ENCODE measurements at regions not wholly inside any gene's neighbourhood (a gene's known extent, or its start where the extent isn't known, plus 50 kb on each side); places are given as distances from the start of the nearest gene placed in this dataset.

DNA sequence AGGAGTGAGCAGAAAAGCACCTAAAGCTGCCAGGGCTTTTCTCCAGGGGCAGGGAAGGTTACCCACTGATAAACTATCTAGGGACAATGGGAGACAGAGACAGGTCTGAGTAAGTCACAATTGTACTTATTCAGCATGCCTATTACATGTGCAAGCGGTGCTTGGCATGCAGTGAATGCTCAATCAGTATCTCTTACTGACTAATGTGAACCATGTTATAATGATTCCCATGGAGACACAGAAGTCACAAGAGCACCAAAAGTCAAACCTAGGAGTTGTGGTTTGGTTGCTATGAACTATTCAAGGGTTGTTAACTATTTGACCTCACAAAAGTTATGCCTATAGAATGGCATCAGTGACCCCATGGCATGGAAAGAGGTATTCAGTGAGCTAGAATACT, 50.0 kb upstream of the RASGRP1 start:
- DNase-seq (ENCODE audit: extremely low spot score, insufficient read length, low read depth) (no peak), FAIRE-seq (no peak)

DNA sequence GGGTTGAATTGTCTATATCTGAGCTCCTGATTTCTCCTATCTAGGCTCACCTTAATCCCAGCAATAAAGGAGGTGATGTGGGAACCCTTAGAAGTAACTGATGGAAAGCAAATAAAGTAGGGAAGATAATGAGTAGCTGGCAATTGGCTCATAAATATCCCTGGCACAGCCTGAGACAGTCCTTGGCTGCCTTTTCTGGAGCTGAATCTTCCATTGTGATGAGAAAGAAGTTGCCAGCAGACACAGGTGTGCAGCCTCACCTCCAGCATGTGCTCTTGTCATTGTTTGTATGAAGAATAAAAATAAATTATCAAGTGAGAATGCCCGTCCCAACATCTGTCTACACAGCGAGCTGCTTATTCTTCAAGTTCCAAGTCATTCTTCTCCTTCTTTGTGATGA, 53.2 kb upstream of the RASGRP1 start:
- DNase-seq (ENCODE audit: extremely low spot score, insufficient read length, low read depth) (no peak), FAIRE-seq (no peak)

DNA sequence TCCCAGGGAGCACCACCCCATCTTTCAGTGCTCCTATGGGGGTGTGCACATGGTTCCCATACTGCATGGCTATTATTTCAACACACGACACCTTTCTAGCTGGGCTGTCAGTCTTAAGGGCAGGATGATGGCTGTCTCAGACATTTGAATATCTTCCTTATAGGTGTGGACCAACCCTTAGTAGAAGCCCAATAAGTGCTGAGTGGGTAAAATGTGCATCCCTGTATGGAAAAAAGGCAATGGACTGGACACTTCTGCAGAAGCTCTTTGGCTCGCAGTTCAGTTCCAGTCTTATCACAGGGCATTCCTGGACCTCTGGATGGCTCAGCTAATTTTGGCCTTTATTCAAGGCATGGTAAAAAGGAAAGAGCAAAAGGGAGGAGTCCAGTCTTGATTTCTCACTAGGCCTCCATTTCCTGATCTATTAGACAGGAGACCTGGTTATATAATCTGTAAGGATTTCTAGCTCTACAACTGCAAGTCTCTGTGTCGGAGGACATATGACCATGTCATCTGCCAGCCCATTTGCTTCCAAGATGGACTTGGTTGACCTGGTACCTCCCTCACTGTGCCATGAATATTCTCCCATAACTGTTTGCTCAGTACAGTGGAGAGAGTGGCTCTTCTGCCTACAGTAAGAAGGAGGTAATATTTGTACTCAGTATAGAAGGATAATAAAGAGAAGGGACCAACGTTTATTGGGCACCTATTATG, 53.8 kb upstream of the RASGRP1 start:
- FAIRE-seq (no peak), DNase-seq (ENCODE audit: extremely low spot score, insufficient read length, low read depth) (no peak)

DNA sequence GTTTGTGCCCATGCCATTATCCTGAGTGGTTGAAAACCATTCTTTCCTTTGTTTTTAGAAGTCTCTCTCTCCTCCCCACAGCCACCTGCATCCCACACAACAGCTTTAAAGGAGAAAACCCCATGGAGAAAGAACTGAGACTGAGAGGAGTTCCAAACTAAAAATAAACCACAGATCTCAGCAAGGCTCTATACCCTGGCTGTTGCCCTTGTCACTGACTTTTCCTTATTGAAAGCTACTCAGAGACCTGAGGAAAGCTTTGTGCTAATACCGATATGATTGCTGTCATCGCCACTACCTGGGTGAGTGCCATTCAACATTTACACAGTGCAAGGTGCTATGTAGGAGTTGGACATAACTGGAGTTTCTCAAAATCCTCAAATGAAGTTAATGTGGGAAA, 55.5 kb upstream of the RASGRP1 start:
- DNase-seq (ENCODE audit: extremely low spot score, insufficient read length, low read depth) = no peak

GRCh38 chr15:38620851-38621594, 56.4 kb upstream of the RASGRP1 start:
- peak; percentile 5 for FAIRE-seq
- no peak for DNase-seq (ENCODE audit: extremely low spot score, insufficient read length, low read depth)

More for the DNA sequence above, 55.5 kb upstream of the RASGRP1 start:
- FAIRE-seq = no peak

DNA sequence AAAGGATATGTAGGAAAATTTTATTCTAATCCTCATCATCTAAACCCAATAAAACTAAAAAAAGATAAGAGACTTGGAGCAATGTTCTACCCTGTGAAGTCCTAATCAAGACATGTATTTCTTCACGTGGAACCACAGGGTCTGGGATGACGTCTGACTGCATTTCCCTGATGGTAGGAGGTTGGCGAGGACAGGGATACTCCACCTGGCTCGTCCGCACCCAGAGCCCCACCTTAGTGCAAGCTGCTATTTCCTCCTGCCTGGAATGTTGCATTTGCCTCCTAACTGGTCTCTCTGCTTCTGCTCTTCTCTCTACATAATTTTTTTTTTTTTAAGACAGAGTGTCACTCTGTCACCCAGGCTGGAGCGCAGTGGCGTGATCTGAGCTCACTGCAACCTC, 57.7 kb upstream of the RASGRP1 start:
- FAIRE-seq (no peak), DNase-seq (ENCODE audit: extremely low spot score, insufficient read length, low read depth) (no peak)

- FAIRE-seq (no peak), DNase-seq (ENCODE audit: extremely low spot score, insufficient read length, low read depth) (no peak)
These were observed 58.3 kb upstream of the RASGRP1 start for GRCh38 chr15:38622908-38623307.

GRCh38 chr15:38623744-38624143, 59.1 kb upstream of the RASGRP1 start:
- FAIRE-seq (no peak), DNase-seq (ENCODE audit: extremely low spot score, insufficient read length, low read depth) (no peak)

DNA sequence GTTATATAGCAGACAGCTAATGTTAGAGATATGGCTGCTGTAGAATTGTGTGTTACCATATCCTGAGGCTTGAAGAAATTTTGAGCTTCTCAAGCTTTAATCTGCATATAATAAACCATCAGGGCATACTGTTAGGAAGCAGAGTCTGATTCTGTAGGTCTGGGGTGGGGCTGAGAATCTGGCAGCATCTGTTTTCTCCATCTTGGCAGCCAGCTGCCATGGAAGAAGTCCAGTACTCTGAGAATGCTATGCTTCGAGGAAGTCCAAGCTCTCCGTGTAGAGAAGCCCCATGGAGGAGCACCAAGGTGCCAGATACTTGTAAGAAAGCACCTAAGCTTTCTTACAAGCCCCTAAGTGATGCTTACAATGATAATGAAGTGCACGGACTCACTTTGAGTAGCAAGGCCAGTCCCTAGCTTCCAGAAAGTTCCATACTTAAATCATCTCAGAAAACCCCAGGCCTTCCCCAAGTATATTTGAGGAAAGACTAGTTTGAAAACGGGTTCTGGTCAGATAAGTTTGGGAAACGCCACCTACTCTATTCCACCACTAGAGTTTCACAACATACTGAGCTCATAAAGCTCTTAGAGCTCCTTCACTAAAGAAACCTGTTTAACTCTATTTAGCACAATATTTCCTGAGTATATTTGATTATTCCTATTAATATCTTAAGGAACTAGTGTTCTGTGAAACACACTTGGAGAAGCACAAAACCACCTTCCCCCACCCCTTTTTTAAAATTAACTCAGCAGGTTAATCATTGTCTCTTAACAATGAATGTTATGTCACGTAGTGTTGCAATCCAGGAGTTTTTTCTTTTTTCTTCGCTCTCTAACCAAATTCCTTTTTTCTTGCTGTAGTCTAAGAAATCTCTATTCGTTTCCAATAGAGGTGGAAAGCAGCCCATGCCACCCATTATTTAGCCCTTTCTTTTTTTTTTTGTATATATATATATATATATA, 59.9 kb upstream of the RASGRP1 start:
- DNase-seq (ENCODE audit: extremely low spot score, insufficient read length, low read depth) (no peak), FAIRE-seq (peak; percentile 46)

DNA sequence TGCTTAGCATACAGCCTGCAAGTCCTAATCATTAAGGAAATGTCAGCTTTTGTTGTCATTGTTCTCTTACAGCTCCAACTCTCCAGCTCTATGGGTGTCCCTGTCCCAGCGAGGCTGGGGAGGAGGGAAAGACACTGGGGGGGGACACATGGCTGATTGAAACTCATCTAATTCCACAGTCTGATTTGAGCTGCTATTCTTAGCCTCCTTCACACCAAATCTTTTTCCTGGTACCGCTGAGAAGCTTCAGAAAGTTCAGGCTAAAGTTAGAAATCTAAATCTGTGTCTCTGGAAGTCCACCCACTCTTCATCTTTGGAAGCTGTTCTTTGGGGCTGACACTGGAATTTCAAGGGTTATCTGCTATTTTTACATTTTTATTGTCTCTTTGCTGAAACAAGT, 61.3 kb upstream of the RASGRP1 start:
- FAIRE-seq = no peak
- DNase-seq (ENCODE audit: extremely low spot score, insufficient read length, low read depth) = no peak

DNA sequence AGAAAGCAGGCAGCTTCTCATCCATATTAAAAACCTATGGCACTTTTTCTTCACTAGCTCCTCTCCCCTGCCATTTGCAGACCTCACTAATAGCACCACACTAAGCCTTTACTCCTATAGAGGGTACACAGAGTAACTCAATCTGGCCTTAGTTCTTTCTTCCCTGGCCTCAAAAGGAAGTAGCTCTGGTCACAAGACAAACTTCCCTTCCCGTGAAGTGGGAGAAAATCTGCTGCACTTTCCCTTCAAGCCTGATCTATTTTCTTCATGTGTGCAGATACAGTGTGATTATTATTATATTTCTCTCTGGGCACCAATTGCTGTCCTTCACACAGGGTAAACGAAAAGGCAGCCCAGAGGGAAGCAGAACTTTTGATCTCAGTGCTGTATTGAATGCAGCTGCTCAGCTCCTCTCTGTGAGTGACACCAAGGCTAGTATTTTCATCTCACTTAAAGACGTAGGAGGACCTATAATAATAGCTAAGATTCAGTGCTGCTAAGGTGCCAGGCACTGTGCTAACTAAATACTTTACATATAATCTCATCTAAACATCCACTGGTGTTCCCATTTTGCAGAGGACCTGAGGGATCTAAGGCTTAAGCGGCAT, 61.9 kb upstream of the RASGRP1 start:
- DNase-seq (ENCODE audit: extremely low spot score, insufficient read length, low read depth) (no peak), FAIRE-seq (peak; percentile 33)

GRCh38 chr15:38627689-38628277, 63.2 kb upstream of the RASGRP1 start:
- DNase-seq (ENCODE audit: extremely low spot score, insufficient read length, low read depth) = no peak
- FAIRE-seq = no peak

DNA sequence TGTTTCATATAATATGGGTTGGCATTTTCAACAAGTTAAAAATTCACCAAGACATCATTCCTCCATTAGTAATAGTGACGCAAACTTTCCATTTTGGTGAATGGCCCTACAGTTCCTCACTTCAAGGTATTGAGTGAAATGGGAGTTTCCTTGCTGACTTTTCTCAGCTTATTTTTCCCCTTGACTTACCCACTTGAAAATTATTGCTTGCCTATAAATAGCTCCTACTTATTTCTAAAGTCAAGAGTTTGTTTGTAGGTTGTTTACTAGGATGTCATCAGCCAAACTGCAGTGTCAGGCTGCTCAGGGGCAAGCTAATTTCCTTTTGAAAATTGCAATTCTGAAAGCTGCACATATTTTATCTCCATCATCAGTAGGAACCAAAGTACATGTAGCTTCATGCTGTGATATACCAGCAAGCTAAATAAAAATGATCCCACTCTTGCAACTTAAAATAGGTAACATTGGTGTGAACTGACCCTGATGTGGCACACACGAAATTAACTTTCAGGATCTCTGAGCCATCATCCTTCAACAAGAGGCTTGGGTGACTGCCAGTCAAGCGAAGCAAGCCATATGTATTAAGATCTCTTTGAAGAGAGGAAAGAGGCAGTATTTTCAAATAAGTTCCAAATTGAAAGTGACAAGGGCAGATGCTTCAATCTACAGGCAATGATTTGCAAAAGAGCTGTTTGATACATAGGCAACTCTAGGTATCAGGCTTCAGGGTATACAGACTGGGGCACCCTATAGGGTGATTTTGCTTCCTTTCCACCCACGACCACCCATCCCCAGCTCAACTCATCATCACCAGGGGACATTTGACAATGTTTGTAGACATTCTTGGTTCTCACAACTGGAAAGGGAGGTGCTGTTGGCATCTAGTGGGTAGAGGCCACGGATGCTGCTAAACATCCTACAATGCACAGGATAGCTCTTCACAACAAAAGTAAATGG, 66.8 kb upstream of the RASGRP1 start:
- DNase-seq (ENCODE audit: extremely low spot score, insufficient read length, low read depth) (no peak), FAIRE-seq (peak; percentile 81)

DNA sequence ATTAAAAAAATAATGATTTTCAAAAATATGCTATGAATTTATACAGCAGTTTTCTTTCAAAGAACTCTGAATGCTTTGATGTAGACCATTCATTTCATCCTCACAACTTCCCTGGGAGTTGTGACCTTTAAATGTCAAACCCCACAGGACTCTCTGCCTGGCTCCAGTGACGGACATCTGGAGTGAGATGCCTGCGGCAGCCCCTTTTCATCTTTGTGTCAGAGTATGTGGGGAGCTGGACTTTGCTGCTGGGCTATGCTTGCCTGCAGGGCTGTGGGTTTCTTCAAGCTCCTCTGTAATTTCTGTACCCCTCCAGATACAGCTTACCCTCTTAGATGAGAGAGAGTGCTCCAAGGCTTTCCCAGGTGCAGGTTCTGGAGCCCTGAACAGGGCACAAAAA, 70.6 kb upstream of the RASGRP1 start:
- FAIRE-seq (no peak), DNase-seq (ENCODE audit: extremely low spot score, insufficient read length, low read depth) (no peak)

DNA sequence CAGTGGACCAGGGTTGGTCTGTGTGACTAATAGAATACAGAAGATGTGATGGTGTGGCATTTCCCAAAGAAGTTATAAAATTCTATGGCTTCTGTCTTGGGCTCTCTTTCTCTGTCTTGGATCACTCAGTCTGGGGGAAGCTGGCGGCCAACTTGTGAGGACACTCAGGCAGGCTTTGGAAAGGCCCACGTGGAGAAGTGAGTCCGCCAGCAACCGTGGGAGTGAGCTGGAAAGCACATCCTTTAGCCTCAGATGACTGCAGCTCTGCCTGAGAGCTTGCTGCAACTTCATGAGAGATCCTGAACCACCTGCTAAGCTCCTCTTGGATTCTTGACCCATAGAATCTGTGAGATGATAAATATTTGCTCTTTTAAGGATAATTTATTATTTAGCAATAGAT, 72.0 kb upstream of the RASGRP1 start:
- FAIRE-seq = no peak
- no peak for DNase-seq (ENCODE audit: extremely low spot score, insufficient read length, low read depth)

- FAIRE-seq (no peak), DNase-seq (ENCODE audit: extremely low spot score, insufficient read length, low read depth) (no peak)
These were observed 73.5 kb upstream of the RASGRP1 start for GRCh38 chr15:38638126-38638525.

GRCh38 chr15:38638811-38639210, 74.2 kb upstream of the RASGRP1 start:
- FAIRE-seq (no peak), DNase-seq (ENCODE audit: extremely low spot score, insufficient read length, low read depth) (no peak)

- DNase-seq (ENCODE audit: extremely low spot score, insufficient read length, low read depth) = no peak
- FAIRE-seq = peak; percentile 71
These were observed 78.2 kb upstream of the RASGRP1 start for GRCh38 chr15:38642689-38643270.

Data from GM18507 (cell line).